GM23338 (cell line): ENCODE measurements at regions not wholly inside any gene's neighbourhood (a gene's known extent, or its start where the extent isn't known, plus 50 kb on each side); places are given as distances from the start of the nearest gene placed in this dataset.

ENCODE experiments used
- EZH2 ChIP-seq: fragments of 200-600 bp; sonication (generic); IDR thresholded peaks from one replicate; pipeline ENCODE4 v1.8.0; 2017; ENCODE audit warnings: antibody characterized with exemption, mild to moderate bottlenecking, low read depth; ENCODE audit not compliant: unreplicated experiment
- EZH2phosphoT487 ChIP-seq: fragments of 200-600 bp; sonication (generic); IDR thresholded peaks from one replicate; pipeline ENCODE4 v1.8.1; 2018; ENCODE audit warnings: antibody characterized with exemption; ENCODE audit not compliant: unreplicated experiment
- JUNB ChIP-seq: IDR thresholded peaks from one replicate; pipeline ENCODE4 v1.6.1; 2016; ENCODE audit warnings: antibody characterized with exemption; ENCODE audit not compliant: unreplicated experiment
- POLR2AphosphoS5 ChIP-seq: IDR thresholded peaks from 2 replicates; pipeline ENCODE4 v1.6.1; 2016; ENCODE audit warnings: antibody characterized with exemption, low read depth
- TF ChIP-seq, protein P1 (sequence below), 2 experiments: fragments of 200-600 bp in 1 of 2; sonication (generic) in 1 of 2; conservative IDR thresholded peaks; 2 replicates each; pipeline versions ENCODE4 v1.5.1 to v1.6.1; 2016 to 2017; ENCODE audit warnings: antibody characterized with exemption in 2 of 2, low read depth in 2 of 2, mild to moderate bottlenecking in 2 of 2, moderate library complexity in 1 of 2
- TF ChIP-seq, protein P2 (sequence below): IDR thresholded peaks from 2 replicates; pipeline ENCODE4 v1.6.1; 2016; ENCODE audit warnings: antibody characterized with exemption

DNA sequence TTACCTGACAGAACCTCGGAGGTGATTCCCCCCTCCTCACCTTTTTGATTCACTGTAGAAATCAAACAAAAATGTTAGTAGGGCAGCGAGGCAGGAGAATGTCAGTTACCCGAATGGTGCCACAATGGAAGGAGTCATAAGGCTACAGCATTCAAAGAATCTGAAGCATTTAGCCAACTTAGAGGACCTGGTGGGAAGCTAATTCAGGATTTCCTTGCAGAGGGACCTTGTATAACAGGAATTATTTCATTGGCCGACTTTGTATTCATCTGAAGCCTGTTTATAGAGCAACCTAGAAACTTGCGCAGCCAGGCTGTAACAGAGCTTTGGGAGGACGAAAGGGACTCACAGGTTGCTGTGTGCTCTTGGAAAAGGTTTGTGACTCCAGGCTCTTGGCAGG, 129.1 kb upstream of the MMADHC start:
- TF ChIP-seq POLR2AphosphoS5 (no peak), EZH2phosphoT487 (no peak), JUNB (no peak), EZH2 (no peak)
- TF ChIP-seq, protein P1, sequence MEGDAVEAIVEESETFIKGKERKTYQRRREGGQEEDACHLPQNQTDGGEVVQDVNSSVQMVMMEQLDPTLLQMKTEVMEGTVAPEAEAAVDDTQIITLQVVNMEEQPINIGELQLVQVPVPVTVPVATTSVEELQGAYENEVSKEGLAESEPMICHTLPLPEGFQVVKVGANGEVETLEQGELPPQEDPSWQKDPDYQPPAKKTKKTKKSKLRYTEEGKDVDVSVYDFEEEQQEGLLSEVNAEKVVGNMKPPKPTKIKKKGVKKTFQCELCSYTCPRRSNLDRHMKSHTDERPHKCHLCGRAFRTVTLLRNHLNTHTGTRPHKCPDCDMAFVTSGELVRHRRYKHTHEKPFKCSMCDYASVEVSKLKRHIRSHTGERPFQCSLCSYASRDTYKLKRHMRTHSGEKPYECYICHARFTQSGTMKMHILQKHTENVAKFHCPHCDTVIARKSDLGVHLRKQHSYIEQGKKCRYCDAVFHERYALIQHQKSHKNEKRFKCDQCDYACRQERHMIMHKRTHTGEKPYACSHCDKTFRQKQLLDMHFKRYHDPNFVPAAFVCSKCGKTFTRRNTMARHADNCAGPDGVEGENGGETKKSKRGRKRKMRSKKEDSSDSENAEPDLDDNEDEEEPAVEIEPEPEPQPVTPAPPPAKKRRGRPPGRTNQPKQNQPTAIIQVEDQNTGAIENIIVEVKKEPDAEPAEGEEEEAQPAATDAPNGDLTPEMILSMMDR (conservative IDR thresholded peaks at IDR 0.05; ENCODE audit: low read depth in 2 of 2): no peak
- TF ChIP-seq, protein P2, sequence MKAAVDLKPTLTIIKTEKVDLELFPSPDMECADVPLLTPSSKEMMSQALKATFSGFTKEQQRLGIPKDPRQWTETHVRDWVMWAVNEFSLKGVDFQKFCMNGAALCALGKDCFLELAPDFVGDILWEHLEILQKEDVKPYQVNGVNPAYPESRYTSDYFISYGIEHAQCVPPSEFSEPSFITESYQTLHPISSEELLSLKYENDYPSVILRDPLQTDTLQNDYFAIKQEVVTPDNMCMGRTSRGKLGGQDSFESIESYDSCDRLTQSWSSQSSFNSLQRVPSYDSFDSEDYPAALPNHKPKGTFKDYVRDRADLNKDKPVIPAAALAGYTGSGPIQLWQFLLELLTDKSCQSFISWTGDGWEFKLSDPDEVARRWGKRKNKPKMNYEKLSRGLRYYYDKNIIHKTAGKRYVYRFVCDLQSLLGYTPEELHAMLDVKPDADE: no peak
